Endodermal cell (in vitro differentiated cells): ENCODE measurements at regions not wholly inside any gene's neighbourhood (a gene's known extent, or its start where the extent isn't known, plus 50 kb on each side); places are given as distances from the start of the nearest gene placed in this dataset.

Experiments used
- DNase-seq: peaks from one replicate; pipeline ENCODE4 v3.0.0-alpha.2; 2017
- H3K27ac ChIP-seq: 2 replicates; pipeline ENCODE4 v1.5.1; 2013; ENCODE audit warnings: mild to moderate bottlenecking, low read depth, low read length, moderate library complexity
- H3K27me3 ChIP-seq: 2 replicates; pipeline ENCODE4 v1.6.1; 2013; ENCODE audit warnings: mild to moderate bottlenecking, low read length, moderate library complexity; ENCODE audit not compliant: insufficient read depth, control insufficient read depth, poor library complexity, severe bottlenecking
- H3K36me3 ChIP-seq: 2 replicates; pipeline ENCODE4 v1.7.0; 2013; ENCODE audit warnings: mild to moderate bottlenecking, low read length, moderate library complexity; ENCODE audit not compliant: control insufficient read depth, insufficient read depth
- H3K4me1 ChIP-seq: one replicate; pipeline ENCODE4 v1.7.0; 2013; ENCODE audit warnings: low read length; ENCODE audit not compliant: control insufficient read depth, insufficient read depth
- H3K4me3 ChIP-seq: 2 replicates; pipeline ENCODE4 v1.5.1; 2013; ENCODE audit warnings: mild to moderate bottlenecking, low read length, moderate library complexity
- H3K9ac ChIP-seq: 2 replicates; pipeline ENCODE4 v1.6.1; 2013; ENCODE audit warnings: mild to moderate bottlenecking, low read length, moderate library complexity; ENCODE audit not compliant: poor library complexity, severe bottlenecking; ENCODE audit errors: extremely low read depth
- H3K9me3 ChIP-seq: 2 replicates; pipeline ENCODE4 v1.6.1; 2013; ENCODE audit warnings: mild to moderate bottlenecking, low read length, moderate library complexity; ENCODE audit not compliant: control insufficient read depth
- H3K27ac Mint-ChIP-seq: 2 replicates; pipeline ENCODE4 v1.8.0; 2020; ENCODE audit warnings: mixed read lengths
- H3K27me3 Mint-ChIP-seq: 2 replicates; pipeline ENCODE4 v1.8.0; 2021; ENCODE audit warnings: mild to moderate bottlenecking, mixed read lengths; ENCODE audit not compliant: insufficient read depth
- H3K36me3 Mint-ChIP-seq: 2 replicates; pipeline ENCODE4 v1.8.0; 2020; ENCODE audit warnings: low read depth, mixed read lengths
- H3K4me1 Mint-ChIP-seq: 2 replicates; pipeline ENCODE4 v1.8.0; 2020; ENCODE audit warnings: mixed read lengths
- H3K4me3 Mint-ChIP-seq: 2 replicates; pipeline ENCODE4 v1.8.0; 2020; ENCODE audit warnings: mild to moderate bottlenecking, moderate library complexity, mixed read lengths
- H3K9me3 Mint-ChIP-seq: 2 replicates; pipeline ENCODE4 v1.8.0; 2020; ENCODE audit warnings: mild to moderate bottlenecking, mixed read lengths
- CTCF ChIP-seq: fragments of 200-600 bp; sonication (generic); conservative IDR thresholded peaks from 2 replicates; pipeline ENCODE4 v1.5.0; 2021; ENCODE audit warnings: antibody characterized with exemption, mild to moderate bottlenecking
- WGBS, 2 experiments: methylation state at CpG; one replicate each; pipeline versions ENCODE4 v1.1.5 to v1.1.7; 2013; ENCODE audit warnings: missing lambda C conversion rate in 2 of 2, mixed read lengths in 1 of 2; ENCODE audit not compliant: insufficient coverage in 1 of 2, insufficient read length in 1 of 2; 5-methylcytosine and 5-hydroxymethylcytosine counted together

DNA sequence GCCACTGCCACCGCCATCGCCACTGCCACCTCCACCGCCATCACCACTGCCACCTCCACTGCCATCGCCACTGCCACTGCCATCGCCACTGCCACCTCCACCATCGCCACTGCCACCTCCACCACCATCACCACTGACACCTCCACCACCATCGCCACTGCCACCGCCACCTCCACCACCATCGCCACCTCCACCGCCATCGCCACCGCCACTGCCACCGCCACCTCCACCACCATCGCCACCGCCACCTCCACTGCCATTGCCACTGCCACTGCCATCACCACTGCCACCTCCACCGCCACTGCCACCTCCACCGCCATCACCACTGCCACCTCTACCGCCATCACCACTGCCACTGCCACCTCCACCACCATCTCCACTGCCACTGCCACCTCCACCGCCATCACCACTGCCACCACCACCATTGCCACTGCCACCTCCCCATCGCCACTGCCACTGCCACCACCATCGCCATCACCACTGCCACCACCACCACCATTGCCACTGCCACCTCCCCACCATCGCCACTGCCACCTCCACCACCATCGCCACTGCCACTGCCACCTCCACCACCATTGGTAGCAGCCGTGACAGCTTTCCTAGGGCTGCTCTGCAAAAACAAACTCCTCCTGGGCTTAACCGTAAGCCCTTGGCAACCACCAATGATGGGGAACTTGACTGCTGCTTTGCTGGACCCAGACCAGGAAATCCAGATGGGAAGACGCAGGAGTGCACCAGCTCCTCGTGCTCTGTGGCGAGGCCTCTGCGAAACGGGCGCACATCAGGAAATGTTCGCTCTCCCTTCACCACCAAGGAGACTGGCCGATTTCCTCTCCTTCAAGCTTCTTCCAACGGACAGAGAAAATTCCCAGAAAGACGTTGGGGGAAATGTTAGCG is 147.2 kb downstream of the RBFOX3 start:
- no peak for DNase-seq
- peaks cover 5% of the 10 kb centered on the region for H3K27me3 ChIP-seq
- no peaks in the 10 kb centered on the region for H3K4me1 ChIP-seq
- Mint-ChIP-seq H3K27ac (no peak overlapping the region), H3K4me1 (no peaks in the 10 kb centered on the region), H3K27me3 (peaks cover 2% of the 10 kb centered on the region), H3K4me3 (no peak overlapping the region), H3K9me3 (no peaks in the 10 kb centered on the region), H3K36me3 (no peaks in the 10 kb centered on the region)
- TF ChIP-seq CTCF, result no peak
- 92 to 95% methylated on average over 16 to 33 of the region's 36 CpGs for WGBS, 2 experiments
- H3K27ac ChIP-seq, result no peak overlapping the region
- H3K36me3 ChIP-seq, result no peaks in the 10 kb centered on the region
- no peak overlapping the region for H3K9ac ChIP-seq
- no peaks in the 10 kb centered on the region for H3K9me3 ChIP-seq
- H3K4me3 ChIP-seq, result no peak overlapping the region

DNA sequence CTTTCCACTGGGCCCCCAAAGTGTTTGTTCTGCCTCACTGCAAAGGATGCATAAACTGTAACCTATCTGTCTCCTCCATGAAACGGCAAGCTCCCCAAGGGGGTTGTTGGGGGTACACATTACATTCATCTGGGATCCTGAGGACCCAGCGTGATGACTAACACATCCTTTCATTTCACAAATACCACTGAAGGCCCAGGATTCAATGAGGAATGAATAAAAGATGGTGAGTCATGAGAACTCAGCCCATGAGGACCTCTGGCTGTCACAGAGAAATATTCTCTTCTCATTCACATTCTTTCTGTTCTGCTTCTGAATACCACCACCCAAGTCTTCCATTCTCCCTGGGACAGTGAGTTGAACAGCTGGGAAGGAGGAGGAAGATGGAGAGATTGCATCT is 149.8 kb downstream of the RBFOX3 start:
- no peaks in the 10 kb centered on the region for H3K4me1 ChIP-seq
- H3K4me3 ChIP-seq, result no peak overlapping the region
- Mint-ChIP-seq H3K4me1 (no peaks in the 10 kb centered on the region), H3K9me3 (no peaks in the 10 kb centered on the region), H3K36me3 (no peaks in the 10 kb centered on the region), H3K27ac (no peak overlapping the region), H3K4me3 (no peak overlapping the region), H3K27me3 (peaks cover 2% of the 10 kb centered on the region)
- TF ChIP-seq CTCF, result no peak
- no peaks in the 10 kb centered on the region for H3K9me3 ChIP-seq
- no peaks in the 10 kb centered on the region for H3K36me3 ChIP-seq
- H3K27me3 ChIP-seq, result no peaks in the 10 kb centered on the region
- H3K27ac ChIP-seq, result no peak overlapping the region
- DNase-seq, result no peak
- WGBS, 2 experiments, result 80 to 90% methylated on average over 1 of the region's 2 CpGs
- no peak overlapping the region for H3K9ac ChIP-seq

DNA sequence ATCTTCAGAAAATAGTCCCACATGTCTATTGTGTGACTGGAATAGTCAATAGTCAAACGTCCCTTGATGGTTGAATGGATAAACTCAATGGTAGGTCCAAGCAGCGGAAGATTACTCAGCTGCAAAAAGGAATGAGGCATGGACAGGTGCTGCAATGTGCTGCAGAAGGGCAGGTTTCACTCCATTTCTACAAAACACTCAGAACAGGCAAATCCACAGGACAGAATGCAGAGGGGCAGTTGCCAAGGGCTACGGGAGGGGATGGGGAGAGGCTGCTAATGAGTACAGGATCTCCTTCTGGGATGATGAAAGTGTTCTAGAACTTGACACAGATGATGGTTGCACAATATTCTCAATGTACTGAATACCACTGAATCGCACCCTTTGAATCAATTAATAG is 151.0 kb downstream of the RBFOX3 start:
- peaks cover 2% of the 10 kb centered on the region for H3K27me3 Mint-ChIP-seq

More for the DNA sequence above, 151.0 kb downstream of the RBFOX3 start:
- Histone ChIP-seq H3K27me3 (no peaks in the 10 kb centered on the region), H3K27ac (no peak overlapping the region), H3K36me3 (no peaks in the 10 kb centered on the region), H3K9me3 (no peaks in the 10 kb centered on the region), H3K4me1 (no peaks in the 10 kb centered on the region), H3K9ac (no peak overlapping the region), H3K4me3 (no peak overlapping the region)
- Mint-ChIP-seq H3K27ac (no peak overlapping the region), H3K9me3 (no peaks in the 10 kb centered on the region), H3K36me3 (no peaks in the 10 kb centered on the region), H3K4me3 (no peak overlapping the region), H3K4me1 (no peaks in the 10 kb centered on the region)
- no peak for TF ChIP-seq CTCF
- 94 to 100% methylated on average over 1 to 3 of the region's 4 CpGs for WGBS, 2 experiments
- DNase-seq, result no peak
